GM23338 (cell line): ENCODE measurements at regions not wholly inside any gene's neighbourhood (a gene's known extent, or its start where the extent isn't known, plus 50 kb on each side); places are given as distances from the start of the nearest gene placed in this dataset.

Experiments
- ATAC-seq: fragments of 200-7000 bp; cut with Tn5 transposase; 3 replicates; pipeline ENCODE4 v1.9.1; 2020
- DNase-seq: peaks from one replicate; pipeline ENCODE4 v3.0.0-alpha.2; 2015; ENCODE audit warnings: low spot score
- H2AFZ ChIP-seq: fragments of 200-600 bp; sonication (generic); 2 replicates; pipeline ENCODE4 v1.8.0; 2016; ENCODE audit warnings: antibody characterized with exemption, mild to moderate bottlenecking, moderate library complexity
- H3F3A ChIP-seq: fragments of 200-600 bp; sonication (generic); replicated peaks from 2 replicates; pipeline ENCODE4 v1.8.0; 2017; ENCODE audit warnings: antibody characterized with exemption, mixed run types, low read depth
- H3K27ac ChIP-seq: fragments of 200-600 bp; sonication (generic); 2 replicates; pipeline ENCODE4 v1.6.1; 2016; ENCODE audit warnings: low read depth
- H3K27me3 ChIP-seq: fragments of 200-600 bp; sonication (generic); 2 replicates; pipeline ENCODE4 v1.8.0; 2016; ENCODE audit warnings: mild to moderate bottlenecking, mixed run types, moderate library complexity; ENCODE audit not compliant: insufficient read depth
- H3K36me3 ChIP-seq: fragments of 200-600 bp; sonication (generic); 2 replicates; pipeline ENCODE4 v1.8.0; 2016; ENCODE audit warnings: mild to moderate bottlenecking; ENCODE audit not compliant: insufficient read depth
- H3K4me1 ChIP-seq: fragments of 200-600 bp; sonication (generic); 2 replicates; pipeline ENCODE4 v1.8.0; 2016; ENCODE audit warnings: mild to moderate bottlenecking, moderate library complexity; ENCODE audit not compliant: insufficient read depth
- H3K4me2 ChIP-seq: fragments of 200-600 bp; sonication (generic); 2 replicates; pipeline ENCODE4 v1.7.1; 2017; ENCODE audit warnings: mixed run types
- H3K4me3 ChIP-seq: fragments of 200-600 bp; sonication (generic); 2 replicates; pipeline ENCODE4 v1.6.1; 2016; ENCODE audit warnings: mixed run types
- H3K79me2 ChIP-seq: fragments of 200-600 bp; sonication (generic); replicated peaks from 2 replicates; pipeline ENCODE4 v1.8.0; 2017; ENCODE audit warnings: mild to moderate bottlenecking; ENCODE audit not compliant: insufficient read depth
- H3K9me2 ChIP-seq: fragments of 200-600 bp; sonication (generic); 2 replicates; pipeline ENCODE4 v1.8.0; 2017; ENCODE audit not compliant: insufficient read depth
- H4K20me1 ChIP-seq: fragments of 200-600 bp; sonication (generic); replicated peaks from 2 replicates; pipeline ENCODE4 v1.8.0; 2017; ENCODE audit warnings: mild to moderate bottlenecking; ENCODE audit not compliant: insufficient read depth
- H3K27ac Mint-ChIP-seq: 2 replicates; pipeline ENCODE4 v1.8.0; 2020; ENCODE audit warnings: inconsistent platforms, mild to moderate bottlenecking, moderate library complexity, mixed read lengths
- H3K27me3 Mint-ChIP-seq: 3 replicates; pipeline ENCODE4 v1.8.0; 2022; ENCODE audit warnings: low read depth, mild to moderate bottlenecking, moderate library complexity, mixed read lengths, inconsistent platforms; ENCODE audit not compliant: insufficient read depth, poor library complexity
- H3K36me3 Mint-ChIP-seq: 3 replicates; pipeline ENCODE4 v1.8.0; 2021; ENCODE audit warnings: low read depth, mild to moderate bottlenecking, inconsistent platforms, moderate library complexity, mixed read lengths
- H3K4me1 Mint-ChIP-seq: 3 replicates; pipeline ENCODE4 v1.8.0; 2020; ENCODE audit warnings: mild to moderate bottlenecking, inconsistent platforms, mixed read lengths
- H3K4me3 Mint-ChIP-seq: 3 replicates; pipeline ENCODE4 v1.8.0; 2021; ENCODE audit warnings: moderate library complexity, mild to moderate bottlenecking, inconsistent platforms, mixed read lengths
- H3K9me3 Mint-ChIP-seq: 3 replicates; pipeline ENCODE4 v1.8.0; 2020; ENCODE audit warnings: moderate library complexity, mild to moderate bottlenecking, inconsistent platforms, mixed read lengths
- CREB1 ChIP-seq: fragments of 250-450 bp; sonication (Bioruptor Pico); IDR thresholded peaks from 2 replicates; pipeline ENCODE4 v1.5.0; 2020; ENCODE audit warnings: low read depth, mild to moderate bottlenecking, moderate library complexity
- ETS1 ChIP-seq: IDR thresholded peaks from 2 replicates; pipeline ENCODE4 v1.6.1; 2016; ENCODE audit warnings: antibody characterized with exemption
- NANOG ChIP-seq: IDR thresholded peaks from 2 replicates; pipeline ENCODE4 v1.6.1; 2016; ENCODE audit warnings: antibody characterized with exemption, borderline replicate concordance
- POLR2AphosphoS5 ChIP-seq: IDR thresholded peaks from 2 replicates; pipeline ENCODE4 v1.6.1; 2016; ENCODE audit warnings: antibody characterized with exemption, low read depth
- STAT1 ChIP-seq: IDR thresholded peaks from one replicate; pipeline ENCODE4 v1.6.1; 2016; ENCODE audit warnings: antibody characterized with exemption; ENCODE audit not compliant: unreplicated experiment
- ZNF114 ChIP-seq: fragments of 250-450 bp; sonication (Bioruptor Pico); IDR thresholded peaks from 2 replicates; pipeline ENCODE4 v1.5.0; 2020; ENCODE audit warnings: mild to moderate bottlenecking, moderate library complexity
- ZNF331 ChIP-seq: fragments of 250-450 bp; sonication (Bioruptor Pico); IDR thresholded peaks from 2 replicates; pipeline ENCODE4 v1.5.0; 2020; ENCODE audit warnings: low read depth, mild to moderate bottlenecking, moderate library complexity
- ZNF462 ChIP-seq: fragments of 250-450 bp; sonication (Bioruptor Pico); IDR thresholded peaks from 2 replicates; pipeline ENCODE4 v1.5.0; 2020; ENCODE audit warnings: mild to moderate bottlenecking, moderate library complexity

DNA sequence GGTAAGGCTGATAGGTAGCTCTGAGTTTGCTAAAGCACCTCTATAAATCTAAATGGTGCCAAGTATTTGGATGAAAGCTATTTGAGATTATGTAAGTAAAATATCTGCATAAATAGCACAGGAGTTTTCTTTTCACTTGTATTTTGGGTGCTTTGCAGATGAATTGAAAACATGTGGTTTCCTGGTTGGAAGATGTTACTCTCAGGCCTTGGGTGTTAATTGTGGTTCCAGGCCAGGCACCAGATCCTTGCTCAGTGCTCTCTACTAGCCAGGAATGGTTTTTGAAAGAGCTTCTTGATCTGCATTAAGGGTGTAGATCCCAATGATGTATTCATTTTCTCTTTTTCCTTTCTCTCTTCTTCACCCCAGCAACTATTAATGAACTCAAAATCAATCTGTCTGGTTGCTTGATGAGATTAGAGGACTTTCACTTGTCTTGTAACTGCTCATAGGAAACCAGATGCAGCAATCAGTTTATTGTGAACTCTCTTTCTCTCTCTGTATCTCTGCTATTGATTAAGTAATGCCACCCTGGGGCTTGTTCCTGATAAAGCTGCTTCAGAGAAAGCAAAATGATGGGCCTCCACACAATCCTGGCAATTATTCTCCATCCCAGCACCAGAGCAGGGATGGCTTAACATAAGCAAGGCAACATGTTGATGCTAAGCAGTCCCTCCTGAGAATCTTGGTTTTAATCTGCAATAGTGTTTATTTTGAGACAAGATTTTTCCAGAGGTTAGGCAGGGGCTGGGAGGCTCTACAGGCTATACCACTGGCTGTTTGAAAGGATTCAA is 147.0 kb upstream of the NTM start:
- Histone ChIP-seq H3F3A (peaks cover 14% of the 10 kb centered on the region), H3K4me1 (peaks cover 46% of the 10 kb centered on the region), H4K20me1 (no peaks in the 10 kb centered on the region), H3K4me2 (peak overlapping the region; percentile 16), H3K27ac (peak overlapping the region; percentile 95), H3K9me2 (no peaks in the 10 kb centered on the region; the same call in none of the 2 replicates), H3K4me3 (no peak overlapping the region), H2AFZ (no peak overlapping the region; the same call in 1 of the 2 replicates), H3K36me3 (peaks cover 7% of the 10 kb centered on the region; the same call in 1 of the 2 replicates), H3K79me2 (no peaks in the 10 kb centered on the region), H3K27me3 (no peaks in the 10 kb centered on the region)
- TF ChIP-seq STAT1 (no peak), POLR2AphosphoS5 (no peak), CREB1 (0 out of 2 replicates have a peak, but pooled peaks have one; percentile 16), ZNF462 (CRISPR knock-in tag) (peak; percentile 81; the same call in 1 of the 2 replicates), ZNF114 (CRISPR knock-in tag) (no peak), ETS1 (no peak), ZNF331 (no peak), NANOG (peak; percentile 32; the same call in 1 of the 2 replicates)
- peaks cover 8% of the 10 kb centered on the region for H3K27me3 Mint-ChIP-seq
- H3K9me3 Mint-ChIP-seq: peaks cover 12% of the 10 kb centered on the region; the same call in 2 of the 3 replicates
- ATAC-seq (peak; percentile 81), DNase-seq (peak; percentile 48)
- no peak overlapping the region for H3K4me3 Mint-ChIP-seq
- peaks cover 14% of the 10 kb centered on the region; the same call in 2 of the 3 replicates for H3K36me3 Mint-ChIP-seq
- peak overlapping the region; percentile 94 for H3K27ac Mint-ChIP-seq
- H3K4me1 Mint-ChIP-seq: peaks cover 45% of the 10 kb centered on the region
